Fibroblast of pulmonary artery (primary cell): ENCODE measurements at regions not wholly inside any gene's neighbourhood (a gene's known extent, or its start where the extent isn't known, plus 50 kb on each side); places are given as distances from the start of the nearest gene placed in this dataset.
"Not testable (repeated sequence)": the region's sequence is repeated elsewhere in the genome, so short reads cannot be mapped to it uniquely, and the experiment has no call there.

Experiments used
- DNase-seq: peaks from one replicate; pipeline ENCODE4 v3.0.0-alpha.2; 2010; ENCODE audit warnings: low read depth
- H3K4me3 ChIP-seq: replicated peaks from 2 replicates; pipeline ENCODE4 v1.5.1; 2011; ENCODE audit warnings: low read depth, mild to moderate bottlenecking, control low read depth, low read length, moderate library complexity
- TF ChIP-seq, protein P1 (sequence below): IDR thresholded peaks from 2 replicates; pipeline ENCODE4 v1.5.1; 2011; ENCODE audit warnings: mild to moderate bottlenecking, control low read depth, low read length, inconsistent platforms; ENCODE audit errors: missing control alignments

DNA sequence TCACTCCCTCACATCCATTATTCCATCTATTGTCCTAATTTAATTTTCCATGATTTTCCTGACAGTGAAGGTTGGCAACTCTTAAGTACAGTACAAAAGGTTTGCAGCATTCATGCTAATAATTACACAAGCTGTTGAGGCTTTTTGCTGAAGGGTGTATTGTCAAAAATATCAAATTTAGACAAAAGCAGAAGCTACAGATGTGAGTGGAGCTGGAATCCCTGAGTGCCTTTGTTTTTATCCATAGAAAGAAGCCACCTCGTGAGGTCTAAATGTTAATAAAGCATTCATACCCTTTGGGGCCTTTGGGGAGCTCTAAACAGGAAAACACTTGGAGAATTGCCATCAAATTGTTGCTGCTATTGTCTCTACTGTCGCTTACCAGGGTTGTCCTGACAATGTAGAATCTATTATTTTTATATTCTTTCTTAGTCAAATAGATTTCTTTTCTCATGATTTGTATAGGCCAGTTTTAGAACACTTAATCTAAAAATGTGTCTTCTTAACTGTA lies 185.8 kb upstream of the ROBO1 start:
- TF ChIP-seq, protein P1, sequence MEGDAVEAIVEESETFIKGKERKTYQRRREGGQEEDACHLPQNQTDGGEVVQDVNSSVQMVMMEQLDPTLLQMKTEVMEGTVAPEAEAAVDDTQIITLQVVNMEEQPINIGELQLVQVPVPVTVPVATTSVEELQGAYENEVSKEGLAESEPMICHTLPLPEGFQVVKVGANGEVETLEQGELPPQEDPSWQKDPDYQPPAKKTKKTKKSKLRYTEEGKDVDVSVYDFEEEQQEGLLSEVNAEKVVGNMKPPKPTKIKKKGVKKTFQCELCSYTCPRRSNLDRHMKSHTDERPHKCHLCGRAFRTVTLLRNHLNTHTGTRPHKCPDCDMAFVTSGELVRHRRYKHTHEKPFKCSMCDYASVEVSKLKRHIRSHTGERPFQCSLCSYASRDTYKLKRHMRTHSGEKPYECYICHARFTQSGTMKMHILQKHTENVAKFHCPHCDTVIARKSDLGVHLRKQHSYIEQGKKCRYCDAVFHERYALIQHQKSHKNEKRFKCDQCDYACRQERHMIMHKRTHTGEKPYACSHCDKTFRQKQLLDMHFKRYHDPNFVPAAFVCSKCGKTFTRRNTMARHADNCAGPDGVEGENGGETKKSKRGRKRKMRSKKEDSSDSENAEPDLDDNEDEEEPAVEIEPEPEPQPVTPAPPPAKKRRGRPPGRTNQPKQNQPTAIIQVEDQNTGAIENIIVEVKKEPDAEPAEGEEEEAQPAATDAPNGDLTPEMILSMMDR, result no peak
- H3K4me3 ChIP-seq, result no peak overlapping the region
- DNase-seq, result no peak

DNA sequence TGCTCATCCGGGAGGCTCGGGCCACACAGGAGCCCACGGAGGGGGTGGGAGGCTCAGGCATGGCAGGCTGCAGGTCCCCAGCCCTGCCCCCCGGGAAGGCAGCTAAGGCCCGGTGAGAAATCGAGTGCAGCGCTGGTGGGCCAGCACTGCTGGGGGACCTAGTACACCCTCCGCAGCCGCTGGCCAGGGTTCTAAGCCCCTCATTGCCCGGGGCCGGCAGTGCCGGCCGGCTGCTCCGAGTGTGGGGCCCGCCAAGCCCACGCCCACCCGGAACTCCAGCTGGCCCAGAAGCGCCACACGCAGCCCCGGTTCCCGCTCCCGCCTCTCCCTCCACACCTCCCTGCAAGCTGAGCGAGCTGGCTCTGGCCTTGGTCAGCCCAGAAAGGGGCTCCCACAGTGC lies 183.6 kb upstream of the ROBO1 start:
- DNase-seq, H3K4me3 ChIP-seq: not testable (repeated sequence)

DNA sequence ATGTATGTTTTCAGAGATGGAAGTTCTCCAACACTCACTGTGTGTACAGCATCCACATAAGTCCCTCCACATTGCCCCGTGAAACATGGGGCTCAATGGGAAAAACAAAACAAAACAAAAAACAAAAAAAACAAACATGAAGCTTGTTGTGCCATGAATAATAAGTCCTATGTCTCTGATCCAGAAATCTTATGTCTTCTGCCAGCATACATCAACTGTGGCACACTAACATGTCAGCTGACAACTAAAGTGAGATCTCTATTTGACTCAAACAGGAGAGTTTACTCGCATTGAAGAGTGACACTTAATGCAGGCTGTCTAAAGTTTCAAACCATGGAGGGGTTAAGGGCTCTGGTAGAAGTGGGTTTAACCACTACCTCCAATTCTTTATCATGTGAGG lies 180.2 kb upstream of the ROBO1 start:
- DNase-seq, result no peak
- TF ChIP-seq, protein P1, result no peak
- no peak overlapping the region for H3K4me3 ChIP-seq

DNA sequence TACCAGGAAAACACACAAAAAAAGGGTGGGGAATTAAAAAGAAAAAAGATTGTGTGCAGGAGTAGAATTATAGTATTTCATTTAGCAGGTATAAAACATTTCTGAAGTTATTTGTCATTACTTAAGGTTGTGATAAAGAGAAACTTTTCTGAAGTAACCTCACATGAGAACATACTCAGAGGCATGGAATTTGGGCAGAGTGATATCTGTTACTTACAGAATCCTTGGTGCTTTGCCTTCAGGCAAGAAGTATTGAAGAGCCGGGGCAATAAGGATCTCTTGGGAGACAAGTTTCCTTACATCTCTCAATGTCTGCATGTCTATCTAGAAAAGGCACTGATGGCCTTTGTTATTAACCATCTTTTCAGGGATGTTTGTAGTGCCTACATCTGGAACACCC lies 179.7 kb upstream of the ROBO1 start:
- no peak overlapping the region for H3K4me3 ChIP-seq
- TF ChIP-seq, protein P1, result no peak
- DNase-seq, result no peak

DNA sequence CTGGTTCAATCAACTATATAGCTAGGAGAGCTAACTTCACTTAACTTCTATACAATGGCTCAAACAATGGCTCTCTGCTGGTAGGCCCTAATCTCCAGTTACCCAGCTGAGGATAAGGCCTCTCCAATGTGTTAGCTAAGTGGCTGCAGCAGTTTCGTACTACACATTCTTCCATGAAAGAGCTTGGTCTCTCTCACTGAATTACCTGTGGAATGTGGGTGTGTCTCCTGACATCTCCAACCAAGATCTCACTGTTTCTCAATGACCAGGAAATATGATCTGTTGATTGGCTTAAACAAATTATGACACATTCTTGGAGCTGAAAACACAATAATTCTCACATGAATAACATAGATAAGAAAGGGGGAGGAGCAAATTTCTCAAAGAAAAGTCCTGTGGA lies 169.8 kb upstream of the ROBO1 start:
- no peak overlapping the region for H3K4me3 ChIP-seq
- TF ChIP-seq, protein P1, result no peak
- DNase-seq, result peak; percentile 16

DNA sequence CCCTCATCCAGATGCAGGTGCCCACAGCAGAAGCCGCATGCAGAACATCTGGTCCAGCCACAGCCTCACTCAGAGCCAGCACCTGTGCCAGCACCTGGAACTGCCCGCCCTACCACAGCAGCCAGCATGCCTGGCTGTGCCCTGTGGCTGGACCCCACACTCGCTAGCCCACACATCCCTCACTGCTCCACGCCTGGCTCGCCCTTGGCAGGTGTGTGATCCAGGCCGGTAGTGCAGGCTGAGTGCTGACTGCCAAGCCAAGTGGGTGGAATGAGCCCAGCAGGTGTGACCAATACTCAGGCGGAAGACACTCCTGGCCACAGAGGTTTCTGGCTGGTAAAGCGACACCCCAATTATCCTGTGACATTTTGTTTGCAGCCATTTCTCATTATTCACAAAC lies 162.4 kb upstream of the ROBO1 start:
- TF ChIP-seq, protein P1, result no peak

DNA sequence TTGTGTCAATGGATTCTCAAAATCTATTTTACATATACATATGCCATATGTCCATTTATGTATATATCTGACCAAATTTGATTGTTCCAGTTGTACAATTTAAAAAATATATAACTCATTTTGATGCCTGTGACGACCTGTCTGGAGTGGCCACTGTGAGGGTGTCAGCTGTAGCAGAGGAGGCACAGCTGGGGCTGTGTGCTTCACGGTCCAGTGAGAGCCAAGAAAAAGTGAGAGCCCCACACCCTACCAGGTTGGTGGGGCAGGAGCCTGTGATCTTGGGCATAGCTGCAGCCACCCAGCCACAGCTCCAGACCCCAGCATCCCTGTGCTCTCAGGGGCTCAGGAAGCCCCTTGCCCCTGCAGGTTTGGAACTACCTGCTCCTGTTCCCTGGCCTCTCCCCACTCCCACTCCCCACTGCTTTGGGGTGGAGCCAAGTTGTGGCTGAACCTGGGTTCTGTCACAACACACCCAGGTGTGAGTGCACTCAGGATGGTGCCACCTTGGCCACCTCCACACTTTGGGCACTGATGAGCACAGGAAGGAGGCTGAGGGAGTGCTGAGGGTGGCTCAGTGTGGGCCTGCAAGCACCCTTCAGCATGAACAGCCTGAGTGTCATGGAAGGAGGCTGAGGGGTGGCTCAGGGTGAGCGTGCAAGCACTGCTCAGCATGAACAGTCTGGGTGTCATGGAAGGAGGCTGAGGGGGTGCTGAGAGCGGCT lies 161.1 kb upstream of the ROBO1 start:
- no peak overlapping the region for H3K4me3 ChIP-seq
- no peak for DNase-seq
- TF ChIP-seq, protein P1, result no peak

More for the DNA sequence above, 162.4 kb upstream of the ROBO1 start:
- no peak for DNase-seq
- H3K4me3 ChIP-seq, result no peak overlapping the region
